PC-3 (cell line): ENCODE measurements at regions not wholly inside any gene's neighbourhood (a gene's known extent, or its start where the extent isn't known, plus 50 kb on each side); places are given as distances from the start of the nearest gene placed in this dataset.

Source experiments
- EZH2 ChIP-seq: fragments of 300-600 bp; sonication (generic); IDR thresholded peaks from one replicate; pipeline ENCODE4 v1.6.1; 2017; ENCODE audit warnings: antibody characterized with exemption, mild to moderate bottlenecking, low read length; ENCODE audit not compliant: unreplicated experiment
- EZH2phosphoT487 ChIP-seq: fragments of 300-600 bp; sonication (generic); IDR thresholded peaks from 2 replicates; pipeline ENCODE4 v1.6.1; 2018; ENCODE audit warnings: mild to moderate bottlenecking, antibody characterized with exemption, low read length, borderline replicate concordance
- TF ChIP-seq, protein P1 (sequence below): fragments of 300-600 bp; sonication (generic); conservative IDR thresholded peaks from 2 replicates; pipeline ENCODE4 v1.5.1; 2017; ENCODE audit warnings: antibody characterized with exemption, low read depth, mild to moderate bottlenecking, low read length

DNA sequence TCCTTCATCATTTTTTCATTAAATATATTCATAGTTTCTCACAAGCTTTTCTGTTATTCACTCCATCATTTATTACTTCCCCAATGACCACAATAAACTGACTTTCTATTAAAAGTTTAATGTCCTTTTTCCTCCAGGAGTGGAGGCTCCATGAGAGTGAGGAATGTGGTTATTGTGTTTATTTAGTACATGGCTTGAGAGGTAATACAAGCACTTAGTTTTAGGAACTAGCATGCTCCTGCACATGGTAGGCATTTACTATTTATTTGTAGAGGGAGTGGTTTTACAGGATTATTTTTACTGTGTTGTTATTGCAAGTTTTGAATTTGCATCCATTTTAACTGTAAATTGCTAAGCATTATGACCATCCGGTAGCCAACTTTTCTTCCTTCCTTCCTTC, 412.9 kb upstream of the SUCLG2 start:
- TF ChIP-seq, protein P1, sequence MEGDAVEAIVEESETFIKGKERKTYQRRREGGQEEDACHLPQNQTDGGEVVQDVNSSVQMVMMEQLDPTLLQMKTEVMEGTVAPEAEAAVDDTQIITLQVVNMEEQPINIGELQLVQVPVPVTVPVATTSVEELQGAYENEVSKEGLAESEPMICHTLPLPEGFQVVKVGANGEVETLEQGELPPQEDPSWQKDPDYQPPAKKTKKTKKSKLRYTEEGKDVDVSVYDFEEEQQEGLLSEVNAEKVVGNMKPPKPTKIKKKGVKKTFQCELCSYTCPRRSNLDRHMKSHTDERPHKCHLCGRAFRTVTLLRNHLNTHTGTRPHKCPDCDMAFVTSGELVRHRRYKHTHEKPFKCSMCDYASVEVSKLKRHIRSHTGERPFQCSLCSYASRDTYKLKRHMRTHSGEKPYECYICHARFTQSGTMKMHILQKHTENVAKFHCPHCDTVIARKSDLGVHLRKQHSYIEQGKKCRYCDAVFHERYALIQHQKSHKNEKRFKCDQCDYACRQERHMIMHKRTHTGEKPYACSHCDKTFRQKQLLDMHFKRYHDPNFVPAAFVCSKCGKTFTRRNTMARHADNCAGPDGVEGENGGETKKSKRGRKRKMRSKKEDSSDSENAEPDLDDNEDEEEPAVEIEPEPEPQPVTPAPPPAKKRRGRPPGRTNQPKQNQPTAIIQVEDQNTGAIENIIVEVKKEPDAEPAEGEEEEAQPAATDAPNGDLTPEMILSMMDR: no peak
- no peak for TF ChIP-seq EZH2phosphoT487
- TF ChIP-seq EZH2: no peak
